Colonic mucosa (tissue), 4 donors: ENCODE measurements at regions not wholly inside any gene's neighbourhood (a gene's known extent, or its start where the extent isn't known, plus 50 kb on each side); places are given as distances from the start of the nearest gene placed in this dataset.

Source experiments
- DNase-seq: peaks from one replicate; pipeline ENCODE4 v3.0.0-alpha.2; 2020
- H3K27ac ChIP-seq: fragments of 200-600 bp; one replicate; pipeline ENCODE4 v1.8.0; 2021
- H3K27me3 ChIP-seq: fragments of 200-600 bp; one replicate; pipeline ENCODE4 v1.8.0; 2021
- H3K36me3 ChIP-seq: fragments of 200-600 bp; one replicate; pipeline ENCODE4 v1.8.0; 2021
- H3K4me1 ChIP-seq: fragments of 200-600 bp; one replicate; pipeline ENCODE4 v1.8.0; 2021; ENCODE audit warnings: mild to moderate bottlenecking
- H3K4me3 ChIP-seq: fragments of 200-600 bp; one replicate; pipeline ENCODE4 v1.8.0; 2021
- H3K9ac ChIP-seq, 2 donors: one replicate each; pipeline ENCODE4 v1.7.0; 2013; ENCODE audit warnings: control low read depth in 2 of 2, low read depth in 2 of 2, low read length in 2 of 2
- H3K9me3 ChIP-seq: fragments of 200-600 bp; one replicate; pipeline ENCODE4 v1.8.0; 2021
- intact Hi-C: fragments of 100-400 bp; cut with DNase I; formaldehyde crosslinking; loops from one replicate; pipeline ENCODE4 v1.14.1; 2022
- TF ChIP-seq, protein P1 (sequence below): fragments of 200-600 bp; IDR thresholded peaks from one replicate; pipeline ENCODE4 v1.8.0; 2022; ENCODE audit warnings: antibody characterized with exemption, mild to moderate bottlenecking
- donor health status: healthy.
- donor health status: DM: no; HTN: no; CAD: no.
- donor health status: DM: no; HTN: no; CAD: no.

DNA sequence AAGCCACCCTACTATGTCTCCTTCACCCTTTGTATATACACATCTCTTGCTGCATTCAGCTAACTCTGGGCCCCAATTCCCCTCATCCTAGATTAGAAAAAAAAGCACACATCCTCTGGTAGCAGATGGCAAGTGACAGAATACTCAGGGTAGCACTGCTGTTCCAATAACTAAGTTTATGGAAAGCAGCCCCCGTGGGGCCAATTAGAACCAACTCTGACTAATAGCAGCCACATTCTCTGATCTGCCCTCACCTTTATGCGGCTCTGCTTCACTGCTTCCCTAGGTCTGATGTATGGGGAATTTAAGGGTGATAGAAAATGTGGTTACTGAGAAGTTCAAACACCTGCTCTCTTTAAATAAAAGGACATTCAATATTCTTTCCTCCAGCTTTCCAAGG, 74.9 kb upstream of the SETMAR start:
- TF ChIP-seq, protein P1, sequence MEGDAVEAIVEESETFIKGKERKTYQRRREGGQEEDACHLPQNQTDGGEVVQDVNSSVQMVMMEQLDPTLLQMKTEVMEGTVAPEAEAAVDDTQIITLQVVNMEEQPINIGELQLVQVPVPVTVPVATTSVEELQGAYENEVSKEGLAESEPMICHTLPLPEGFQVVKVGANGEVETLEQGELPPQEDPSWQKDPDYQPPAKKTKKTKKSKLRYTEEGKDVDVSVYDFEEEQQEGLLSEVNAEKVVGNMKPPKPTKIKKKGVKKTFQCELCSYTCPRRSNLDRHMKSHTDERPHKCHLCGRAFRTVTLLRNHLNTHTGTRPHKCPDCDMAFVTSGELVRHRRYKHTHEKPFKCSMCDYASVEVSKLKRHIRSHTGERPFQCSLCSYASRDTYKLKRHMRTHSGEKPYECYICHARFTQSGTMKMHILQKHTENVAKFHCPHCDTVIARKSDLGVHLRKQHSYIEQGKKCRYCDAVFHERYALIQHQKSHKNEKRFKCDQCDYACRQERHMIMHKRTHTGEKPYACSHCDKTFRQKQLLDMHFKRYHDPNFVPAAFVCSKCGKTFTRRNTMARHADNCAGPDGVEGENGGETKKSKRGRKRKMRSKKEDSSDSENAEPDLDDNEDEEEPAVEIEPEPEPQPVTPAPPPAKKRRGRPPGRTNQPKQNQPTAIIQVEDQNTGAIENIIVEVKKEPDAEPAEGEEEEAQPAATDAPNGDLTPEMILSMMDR = no peak
- Histone ChIP-seq H3K27me3 (no peaks in the 10 kb centered on the region), H3K4me3 (no peak overlapping the region), H3K27ac (no peak overlapping the region), H3K9me3 (no peaks in the 10 kb centered on the region), H3K9ac (no peak overlapping the region), H3K36me3 (no peaks in the 10 kb centered on the region), H3K4me1 (no peaks in the 10 kb centered on the region)
- intact Hi-C loops = no loop called here
- no peak for DNase-seq

DNA sequence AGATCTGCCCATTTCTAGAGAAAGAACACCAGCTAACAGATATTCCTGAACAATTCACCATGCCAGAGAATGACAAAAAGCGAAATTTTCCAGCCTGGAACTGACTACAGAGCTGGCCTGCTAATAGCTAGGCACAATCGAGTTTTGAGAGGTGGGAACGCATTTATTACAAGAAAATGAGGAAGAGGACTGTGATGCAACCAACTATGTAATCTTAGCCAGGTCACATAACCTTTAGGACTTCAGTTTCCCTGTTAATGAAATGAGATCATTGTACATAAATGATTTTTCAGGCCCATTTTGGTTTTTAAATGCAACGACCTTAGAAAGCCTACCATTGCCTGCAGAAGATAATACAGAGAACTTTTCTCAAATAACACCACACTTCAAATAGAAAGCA, 72.1 kb upstream of the SETMAR start:
- no peaks in the 10 kb centered on the region for H3K36me3 ChIP-seq
- intact Hi-C loops = no loop called here
- H3K9ac ChIP-seq = no peak overlapping the region
- H3K9me3 ChIP-seq = no peaks in the 10 kb centered on the region
- no peaks in the 10 kb centered on the region for H3K27me3 ChIP-seq
- H3K4me1 ChIP-seq = no peaks in the 10 kb centered on the region
- no peak for DNase-seq
- TF ChIP-seq, protein P1 = no peak
- no peak overlapping the region for H3K27ac ChIP-seq
- H3K4me3 ChIP-seq = no peak overlapping the region

DNA sequence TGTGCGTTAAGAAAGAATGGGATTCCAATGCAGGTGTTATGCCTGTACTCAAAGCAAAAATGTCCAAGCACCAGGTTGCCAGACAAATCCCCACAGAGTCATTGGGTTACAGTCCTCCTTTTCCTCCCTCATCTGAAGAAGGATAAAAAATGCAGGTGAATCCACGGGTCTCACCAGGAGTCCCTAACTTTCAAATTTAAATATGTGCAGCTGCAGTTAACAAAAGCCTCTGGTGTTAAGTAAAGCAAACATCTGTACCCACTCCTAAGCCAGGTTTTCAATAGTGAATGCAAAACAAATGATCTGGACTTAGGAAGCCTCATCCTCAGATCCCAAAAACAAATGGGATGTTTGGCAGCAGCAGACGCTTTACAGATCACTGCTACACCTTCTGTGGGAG, 70.4 kb upstream of the SETMAR start:
- no peak overlapping the region for H3K27ac ChIP-seq
- DNase-seq = no peak
- intact Hi-C loops = no loop called here
- no peaks in the 10 kb centered on the region for H3K36me3 ChIP-seq
- no peaks in the 10 kb centered on the region for H3K4me1 ChIP-seq
- H3K9me3 ChIP-seq = no peaks in the 10 kb centered on the region
- no peaks in the 10 kb centered on the region for H3K27me3 ChIP-seq
- no peak overlapping the region for H3K9ac ChIP-seq
- TF ChIP-seq, protein P1 = no peak
- H3K4me3 ChIP-seq = no peak overlapping the region

DNA sequence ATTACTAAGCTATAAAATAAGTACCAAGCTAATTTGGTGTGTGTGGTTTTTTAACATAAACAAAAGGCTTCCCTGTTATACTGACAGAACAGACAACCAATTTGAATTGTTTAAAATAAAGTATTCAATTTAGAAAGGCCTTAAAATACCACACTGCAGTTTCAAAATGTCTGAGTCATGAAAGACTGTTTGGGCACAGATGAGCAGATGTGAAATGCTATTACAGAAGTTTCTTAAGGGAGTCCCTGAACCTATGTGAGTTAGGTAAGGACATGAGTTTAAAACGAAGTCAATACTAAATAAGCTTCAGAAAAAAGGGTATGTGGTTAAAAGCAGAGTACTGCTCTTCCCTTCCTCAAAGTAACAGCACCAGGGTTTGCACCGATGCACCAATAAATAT, 69.7 kb upstream of the SETMAR start:
- DNase-seq = no peak
- TF ChIP-seq, protein P1 = no peak
- Histone ChIP-seq H3K4me3 (no peak overlapping the region), H3K27ac (no peak overlapping the region), H3K9me3 (no peaks in the 10 kb centered on the region), H3K9ac (no peak overlapping the region), H3K36me3 (no peaks in the 10 kb centered on the region), H3K4me1 (no peaks in the 10 kb centered on the region), H3K27me3 (no peaks in the 10 kb centered on the region)
- intact Hi-C loops = no loop called here

DNA sequence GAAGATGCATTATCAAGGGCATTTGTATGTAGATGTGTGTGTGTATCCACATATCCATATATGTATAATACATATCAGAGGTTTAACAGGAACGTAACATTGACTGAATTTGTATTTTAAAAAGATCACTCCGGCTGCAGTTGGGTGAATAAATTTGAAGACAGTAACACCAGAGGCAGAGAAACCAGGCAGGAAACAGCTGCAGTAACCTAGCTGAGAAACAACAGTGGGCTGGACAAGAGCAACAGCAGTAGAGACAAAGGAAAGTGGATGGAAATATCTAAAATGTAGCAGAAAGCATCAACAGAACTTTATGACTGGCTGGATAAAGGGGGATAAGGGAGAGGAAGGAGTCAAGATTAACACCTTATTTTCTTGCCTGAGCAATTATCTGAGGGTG, 68.3 kb upstream of the SETMAR start:
- Histone ChIP-seq H3K9me3 (no peaks in the 10 kb centered on the region), H3K27me3 (no peaks in the 10 kb centered on the region), H3K4me3 (no peak overlapping the region), H3K36me3 (no peaks in the 10 kb centered on the region), H3K9ac (no peak overlapping the region), H3K4me1 (no peaks in the 10 kb centered on the region), H3K27ac (no peak overlapping the region)
- intact Hi-C loops = no loop called here
- TF ChIP-seq, protein P1 = no peak
- no peak for DNase-seq

DNA sequence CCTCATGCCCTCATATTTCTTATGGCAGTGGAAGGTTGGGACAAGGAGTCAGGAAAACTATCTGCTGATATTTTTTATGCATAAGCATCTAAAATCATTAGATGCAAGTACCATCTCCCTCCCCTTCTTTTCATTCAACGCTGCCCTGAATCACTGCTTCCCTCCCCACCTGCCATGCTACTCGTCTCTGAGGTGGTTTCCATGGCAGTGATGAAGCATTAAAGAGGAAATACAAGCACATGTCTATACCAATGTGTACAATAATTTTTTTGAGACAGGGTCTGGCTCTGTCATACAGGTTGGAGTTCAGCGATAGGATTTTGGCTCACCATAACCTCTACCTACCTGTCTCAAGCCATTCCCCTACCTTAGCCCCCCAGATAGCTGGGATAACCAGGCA, 67.5 kb upstream of the SETMAR start:
- H3K27ac ChIP-seq = no peak overlapping the region
- no peak for DNase-seq
- H3K4me1 ChIP-seq = no peaks in the 10 kb centered on the region
- H3K27me3 ChIP-seq = no peaks in the 10 kb centered on the region
- no peaks in the 10 kb centered on the region for H3K9me3 ChIP-seq
- H3K4me3 ChIP-seq = no peak overlapping the region
- H3K9ac ChIP-seq = no peak overlapping the region
- intact Hi-C loops = no loop called here
- H3K36me3 ChIP-seq = no peaks in the 10 kb centered on the region
- TF ChIP-seq, protein P1 = no peak
